CD14-positive monocyte (primary cell): ENCODE measurements at regions not wholly inside any gene's neighbourhood (a gene's known extent, or its start where the extent isn't known, plus 50 kb on each side); places are given as distances from the start of the nearest gene placed in this dataset.

Source experiments
- DNase-seq, 3 donors: peaks; one replicate each; pipeline ENCODE4 v3.0.0-alpha.2; 2011 to 2022
- H2AFZ ChIP-seq: 2 replicates; pipeline ENCODE4 v1.6.0; 2012; ENCODE audit warnings: mild to moderate bottlenecking, low read depth, low read length, inconsistent platforms; ENCODE audit not compliant: insufficient read depth, poor library complexity, severe bottlenecking
- H3K27ac ChIP-seq, 2 donors: 1 replicate in 1 of 2; 2 replicates in 1 of 2; pipeline ENCODE4 v1.5.1; 2012 to 2013; ENCODE audit warnings: low read length in 2 of 2, control low read depth in 1 of 2, inconsistent platforms in 1 of 2, low read depth in 1 of 2, mild to moderate bottlenecking in 1 of 2
- H3K27me3 ChIP-seq, 2 donors: one replicate each; pipeline versions ENCODE4 v1.6.0 to v1.6.1; 2011 to 2013; ENCODE audit warnings: low read length in 2 of 2; ENCODE audit not compliant: control insufficient read depth in 2 of 2, insufficient read depth in 2 of 2
- H3K36me3 ChIP-seq, 2 donors: replicated peaks in 1 of 2; 1 replicate in 1 of 2; 2 replicates in 1 of 2; pipeline versions ENCODE4 v1.5.1 to v1.6.1; 2012 to 2013; ENCODE audit warnings: low read length in 2 of 2, control low read depth in 1 of 2, inconsistent platforms in 1 of 2, mild to moderate bottlenecking in 1 of 2; ENCODE audit not compliant: insufficient read depth in 2 of 2, control insufficient read depth in 1 of 2
- H3K4me1 ChIP-seq, 2 donors: 1 replicate in 1 of 2; 2 replicates in 1 of 2; pipeline versions ENCODE4 v1.5.1 to v1.6.1; 2012 to 2013; ENCODE audit warnings: low read length in 2 of 2, control low read depth in 1 of 2, inconsistent platforms in 1 of 2, mild to moderate bottlenecking in 1 of 2, moderate library complexity in 1 of 2; ENCODE audit not compliant: insufficient read depth in 2 of 2, control insufficient read depth in 1 of 2
- H3K4me2 ChIP-seq: replicated peaks from 2 replicates; pipeline ENCODE3; 2012; ENCODE audit warnings: low read length, moderate library complexity, mild to moderate bottlenecking; ENCODE audit not compliant: poor library complexity, severe bottlenecking; ENCODE audit errors: extremely low read depth
- H3K4me3 ChIP-seq, 3 experiments: fragments of 200-600 bp in 1 of 3; sonication (generic) in 1 of 3; replicated peaks in 1 of 3; 1 replicate in 2 of 3; 2 replicates in 1 of 3; pipeline ENCODE4 v1.5.1; 2011 to 2013; ENCODE audit warnings: low read length in 3 of 3, mild to moderate bottlenecking in 3 of 3, control low read depth in 2 of 3, low read depth in 2 of 3, inconsistent platforms in 1 of 3, moderate library complexity in 1 of 3
- H3K79me2 ChIP-seq: 2 replicates; pipeline ENCODE4 v1.6.0; 2012; ENCODE audit warnings: mild to moderate bottlenecking, control low read depth, inconsistent platforms, low read length, moderate library complexity; ENCODE audit not compliant: insufficient read depth
- H3K9ac ChIP-seq: 2 replicates; pipeline ENCODE4 v1.6.0; 2017; ENCODE audit warnings: low read length, mild to moderate bottlenecking; ENCODE audit not compliant: insufficient read depth, poor library complexity, severe bottlenecking
- H3K9me3 ChIP-seq, 2 donors: replicated peaks in 1 of 2; 1 replicate in 1 of 2; 2 replicates in 1 of 2; pipeline versions ENCODE4 v1.5.1 to v1.6.1; 2012 to 2013; ENCODE audit warnings: low read length in 2 of 2, control low read depth in 1 of 2; ENCODE audit not compliant: control insufficient read depth in 1 of 2, insufficient read depth in 1 of 2
- H4K20me1 ChIP-seq: 2 replicates; pipeline ENCODE4 v1.6.0; 2012; ENCODE audit warnings: mild to moderate bottlenecking, low read length, control low read depth, moderate library complexity; ENCODE audit not compliant: insufficient read depth
- H3K27ac Mint-ChIP-seq, 7 donors: one replicate each; pipeline ENCODE4 v1.8.0; 2020; ENCODE audit warnings: mild to moderate bottlenecking in 7 of 7, mixed read lengths in 7 of 7, moderate library complexity in 6 of 7, inconsistent platforms in 2 of 7
- H3K27me3 Mint-ChIP-seq, 3 donors: one replicate each; pipeline ENCODE4 v1.8.0; 2021 to 2022; ENCODE audit warnings: low read depth in 3 of 3, mild to moderate bottlenecking in 3 of 3, mixed read lengths in 3 of 3, moderate library complexity in 3 of 3, inconsistent platforms in 1 of 3
- H3K36me3 Mint-ChIP-seq, 2 donors: one replicate each; pipeline ENCODE4 v1.8.0; 2020; ENCODE audit warnings: mixed read lengths in 2 of 2, inconsistent platforms in 1 of 2, mild to moderate bottlenecking in 1 of 2
- H3K4me1 Mint-ChIP-seq: one replicate; pipeline ENCODE4 v1.8.0; 2020; ENCODE audit warnings: mild to moderate bottlenecking, mixed read lengths
- H3K4me3 Mint-ChIP-seq, 2 donors: one replicate each; pipeline ENCODE4 v1.8.0; 2020; ENCODE audit warnings: mild to moderate bottlenecking in 2 of 2, mixed read lengths in 2 of 2, moderate library complexity in 1 of 2
- H3K9me3 Mint-ChIP-seq, 7 donors: one replicate each; pipeline ENCODE4 v1.8.0; 2020 to 2022; ENCODE audit warnings: mixed read lengths in 7 of 7, mild to moderate bottlenecking in 6 of 7, moderate library complexity in 6 of 7, inconsistent platforms in 2 of 7
- WGBS: methylation state at CpG from one replicate; pipeline ENCODE4 v1.1.5; 2013; ENCODE audit warnings: missing lambda C conversion rate; ENCODE audit not compliant: insufficient coverage; 5-methylcytosine and 5-hydroxymethylcytosine counted together
- intact Hi-C, 2 donors: fragments of 100-400 bp; cut with micrococcal nuclease; formaldehyde crosslinking; loops; one replicate each; pipeline versions ENCODE4 v1.15.0 to v1.15.1; 2023
- TF ChIP-seq, protein P1 (sequence below): fragments of 200-600 bp; IDR thresholded peaks from one replicate; pipeline ENCODE4 v1.8.0; 2022; ENCODE audit warnings: antibody characterized with exemption, mild to moderate bottlenecking

DNA sequence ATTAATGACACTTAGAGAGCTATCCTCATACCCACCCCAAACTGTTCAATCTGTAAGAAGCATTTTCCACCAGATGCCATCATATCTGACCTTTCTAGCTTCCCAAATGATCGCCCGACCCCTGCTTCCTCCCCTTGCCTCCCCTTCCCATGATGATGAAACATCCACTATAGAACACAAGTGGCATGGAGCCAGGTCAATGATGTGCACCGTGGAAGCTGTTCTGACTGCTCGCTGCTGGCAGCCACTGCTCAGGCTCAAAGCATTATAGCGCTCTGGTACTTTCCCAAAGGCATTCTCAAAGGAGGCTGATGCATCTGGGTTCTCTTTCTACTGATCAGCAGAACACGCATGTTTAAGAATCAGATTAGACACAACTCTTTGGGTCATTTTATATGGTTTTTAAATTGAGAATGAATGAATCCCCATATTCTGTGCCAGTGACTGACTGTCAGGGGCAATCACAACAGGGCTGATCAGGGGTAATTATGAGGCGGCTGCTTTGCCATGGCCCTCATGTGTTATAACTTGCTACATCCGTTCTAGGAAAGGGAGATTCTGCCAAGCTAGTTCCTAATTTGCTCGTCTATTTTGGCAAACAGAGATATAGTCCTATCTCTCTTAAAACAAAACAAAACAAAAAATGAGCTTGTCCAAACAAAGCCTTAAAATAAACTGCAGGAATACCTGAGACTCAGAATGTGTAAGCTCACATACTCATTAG is 343.7 kb downstream of the ENC1 start:
- no peak overlapping the region for H3K27ac Mint-ChIP-seq
- no peaks in the 10 kb centered on the region for H3K27me3 Mint-ChIP-seq
- no peak for DNase-seq
- TF ChIP-seq, protein P1, sequence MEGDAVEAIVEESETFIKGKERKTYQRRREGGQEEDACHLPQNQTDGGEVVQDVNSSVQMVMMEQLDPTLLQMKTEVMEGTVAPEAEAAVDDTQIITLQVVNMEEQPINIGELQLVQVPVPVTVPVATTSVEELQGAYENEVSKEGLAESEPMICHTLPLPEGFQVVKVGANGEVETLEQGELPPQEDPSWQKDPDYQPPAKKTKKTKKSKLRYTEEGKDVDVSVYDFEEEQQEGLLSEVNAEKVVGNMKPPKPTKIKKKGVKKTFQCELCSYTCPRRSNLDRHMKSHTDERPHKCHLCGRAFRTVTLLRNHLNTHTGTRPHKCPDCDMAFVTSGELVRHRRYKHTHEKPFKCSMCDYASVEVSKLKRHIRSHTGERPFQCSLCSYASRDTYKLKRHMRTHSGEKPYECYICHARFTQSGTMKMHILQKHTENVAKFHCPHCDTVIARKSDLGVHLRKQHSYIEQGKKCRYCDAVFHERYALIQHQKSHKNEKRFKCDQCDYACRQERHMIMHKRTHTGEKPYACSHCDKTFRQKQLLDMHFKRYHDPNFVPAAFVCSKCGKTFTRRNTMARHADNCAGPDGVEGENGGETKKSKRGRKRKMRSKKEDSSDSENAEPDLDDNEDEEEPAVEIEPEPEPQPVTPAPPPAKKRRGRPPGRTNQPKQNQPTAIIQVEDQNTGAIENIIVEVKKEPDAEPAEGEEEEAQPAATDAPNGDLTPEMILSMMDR = no peak
- peaks cover 17 to 18% of the 10 kb centered on the region in 2 donors for H3K4me1 ChIP-seq
- 56% methylated on average over 7 of the region's 9 CpGs for WGBS
- no peaks in the 10 kb centered on the region for H3K36me3 Mint-ChIP-seq
- H3K27ac ChIP-seq = no peak overlapping the region
- intact Hi-C loops = no loop called here
- H3K4me3 ChIP-seq = no peak overlapping the region
- no peaks in the 10 kb centered on the region for H3K9me3 ChIP-seq
- no peak overlapping the region for H3K4me2 ChIP-seq
- H3K36me3 ChIP-seq = no peaks in the 10 kb centered on the region
- H4K20me1 ChIP-seq = no peaks in the 10 kb centered on the region
- no peaks in the 10 kb centered on the region for H3K4me1 Mint-ChIP-seq
- no peak overlapping the region for H3K4me3 Mint-ChIP-seq
- H2AFZ ChIP-seq = no peak overlapping the region
- H3K79me2 ChIP-seq = no peaks in the 10 kb centered on the region
- H3K27me3 ChIP-seq = no peaks in the 10 kb centered on the region
- no peak overlapping the region for H3K9ac ChIP-seq
- peaks cover 0 to 4% (median 3%) of the 10 kb centered on the region in 7 donors for H3K9me3 Mint-ChIP-seq

DNA sequence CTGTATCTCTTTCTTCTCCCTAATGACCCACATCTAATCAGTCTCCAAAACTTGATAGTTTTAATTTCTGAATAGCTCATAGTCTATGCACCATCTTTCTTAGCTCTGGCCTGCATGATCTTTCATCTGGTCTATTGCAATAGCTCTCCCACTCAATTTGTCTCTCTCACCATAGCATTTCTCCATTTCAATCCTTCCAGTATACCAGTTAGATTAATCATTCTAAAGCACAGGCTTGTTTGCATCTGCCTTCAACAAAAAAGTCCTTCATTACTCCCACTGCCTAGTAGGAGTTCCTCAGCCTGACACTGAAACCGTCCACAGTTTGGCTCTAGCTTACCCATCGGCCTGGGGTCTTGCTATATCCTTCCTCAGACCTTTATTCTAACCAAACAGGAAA is 344.9 kb downstream of the ENC1 start:
- TF ChIP-seq, protein P1 = no peak
- Histone ChIP-seq H3K27ac (no peak overlapping the region), H3K27me3 (no peaks in the 10 kb centered on the region), H3K4me2 (no peak overlapping the region), H3K9ac (no peak overlapping the region), H3K4me3 (no peak overlapping the region), H3K36me3 (no peaks in the 10 kb centered on the region), H3K4me1 (peaks cover 17 to 18% of the 10 kb centered on the region in 2 donors), H3K9me3 (no peaks in the 10 kb centered on the region), H3K79me2 (no peaks in the 10 kb centered on the region), H4K20me1 (no peaks in the 10 kb centered on the region), H2AFZ (no peak overlapping the region)
- Mint-ChIP-seq H3K4me1 (no peaks in the 10 kb centered on the region), H3K4me3 (no peak overlapping the region), H3K27ac (no peak overlapping the region), H3K9me3 (peaks cover 0 to under 1% (median 0%) of the 10 kb centered on the region in 7 donors), H3K27me3 (no peaks in the 10 kb centered on the region), H3K36me3 (no peaks in the 10 kb centered on the region)
- intact Hi-C loops = no loop called here
- WGBS = 95% methylated on average over 2 of the region's 2 CpGs
- no peak for DNase-seq
